ENCODE measurements at regions not wholly inside any gene's neighbourhood (a gene's known extent, or its start where the extent isn't known, plus 50 kb on each side); places are given as distances from the start of the nearest gene placed in this dataset.
A peak's percentile ranks its signal among the peaks of the same experiment; 100 is the strongest.

- TF ChIP-seq ZBTB33 (IDR thresholded peaks at IDR 0.05; ENCODE audit: borderline replicate concordance, low read depth): no peak
- TF ChIP-seq SIN3A (IDR thresholded peaks at IDR 0.05; ENCODE audit: borderline replicate concordance, low read depth, low read length): no peak
These were observed 79.8 kb upstream of the SMARCAD1 start (continued) for GRCh38 chr4:94127707-94128328.

DNA sequence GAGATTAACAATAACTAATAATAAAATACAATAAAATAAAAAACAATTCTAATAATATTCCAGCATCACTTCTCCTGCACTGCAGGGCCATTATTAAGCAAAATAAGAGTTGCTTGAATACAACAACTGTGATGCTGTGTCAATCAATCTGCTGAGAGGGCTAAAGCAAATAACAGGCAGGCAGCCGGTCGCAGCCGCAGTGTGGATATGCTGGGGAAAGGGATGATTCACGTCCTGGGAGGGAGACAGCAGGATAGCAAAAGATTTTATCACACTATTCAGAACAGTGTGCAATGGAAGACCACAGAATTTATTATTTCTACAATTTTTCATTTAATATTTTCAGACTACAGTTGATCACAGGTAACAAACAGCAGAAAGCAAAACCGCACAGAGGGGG lies 76.5 kb upstream of the SMARCAD1 start:
- no peak overlapping the region for H2AFZ ChIP-seq (ENCODE audit: low read depth)
- no peaks in the 10 kb centered on the region for H3K27me3 ChIP-seq (ENCODE audit: insufficient read depth)
- H3K36me3 ChIP-seq (replicated peaks in 1 of 2; ENCODE audit: control insufficient read depth in 1 of 2, insufficient read depth in 2 of 2, low read length in 1 of 2): no peaks in the 10 kb centered on the region
- no peak overlapping the region for H3K4me3 ChIP-seq (ENCODE audit: low read depth in 2 of 2, low read length in 1 of 2)
- H3K4me2 ChIP-seq: no peak overlapping the region
- no peak overlapping the region for H3K27ac ChIP-seq (ENCODE audit: low read depth in 2 of 2, low read length in 1 of 2)
- H3K9ac ChIP-seq: no peak overlapping the region
- no peaks in the 10 kb centered on the region for H3K9me2 ChIP-seq
- H4K20me1 ChIP-seq (ENCODE audit: insufficient read depth): no peaks in the 10 kb centered on the region
- ChIA-PET POLR2A (no interaction called here), CTCF (interaction anchor here (1.5 to 6.1 kb wide), 2 partner anchors 9 to 342 kb away, joined by 5 to 81 read pairs; no protein-coding TSS in a partner anchor)
- 35% methylated on average over 5 of the region's 5 CpGs for WGBS (ENCODE audit: low lambda C conversion rate)
- H3K4me1 ChIP-seq (ENCODE audit: control insufficient read depth in 1 of 2, insufficient read depth in 2 of 2, low read depth in 1 of 2, low read length in 1 of 2): no peaks in the 10 kb centered on the region
- TF ChIP-seq FOSL2 (IDR thresholded peaks at IDR 0.05; ENCODE audit: borderline replicate concordance, low read depth): no peak
- TF ChIP-seq, protein P1, sequence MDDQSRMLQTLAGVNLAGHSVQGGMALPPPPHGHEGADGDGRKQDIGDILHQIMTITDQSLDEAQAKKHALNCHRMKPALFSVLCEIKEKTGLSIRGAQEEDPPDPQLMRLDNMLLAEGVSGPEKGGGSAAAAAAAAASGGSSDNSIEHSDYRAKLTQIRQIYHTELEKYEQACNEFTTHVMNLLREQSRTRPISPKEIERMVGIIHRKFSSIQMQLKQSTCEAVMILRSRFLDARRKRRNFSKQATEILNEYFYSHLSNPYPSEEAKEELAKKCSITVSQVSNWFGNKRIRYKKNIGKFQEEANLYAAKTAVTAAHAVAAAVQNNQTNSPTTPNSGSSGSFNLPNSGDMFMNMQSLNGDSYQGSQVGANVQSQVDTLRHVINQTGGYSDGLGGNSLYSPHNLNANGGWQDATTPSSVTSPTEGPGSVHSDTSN (IDR thresholded peaks at IDR 0.05): peak; percentile 16; the same call in 1 of the 2 replicates
- no peaks in the 10 kb centered on the region for H3K9me3 ChIP-seq
- H3F3A ChIP-seq (replicated peaks; ENCODE audit: insufficient read depth): no peaks in the 10 kb centered on the region
- peak; percentile 2 for DNase-seq
- no peaks in the 10 kb centered on the region for H3K79me2 ChIP-seq (ENCODE audit: insufficient read depth)

DNA sequence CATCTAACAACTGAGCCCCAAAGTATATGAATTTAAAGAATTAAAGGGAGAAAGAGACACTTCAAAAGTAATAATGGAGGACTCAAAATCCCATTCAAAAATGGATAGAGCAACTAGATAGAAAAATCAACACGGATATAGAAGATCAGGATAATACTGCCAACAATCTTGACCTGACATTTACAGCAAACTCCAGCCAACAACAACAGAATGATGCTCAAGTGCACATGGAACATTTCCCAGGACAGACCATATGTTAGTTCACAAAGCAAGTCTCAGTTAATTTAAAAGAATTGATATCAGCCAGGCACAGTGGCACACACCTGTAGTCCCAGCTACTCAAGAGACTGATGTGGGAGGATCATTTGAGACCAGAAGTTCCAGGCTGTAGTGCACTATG lies 72.0 kb upstream of the SMARCAD1 start:
- Histone ChIP-seq H3K36me3 (replicated peaks in 1 of 2; ENCODE audit: control insufficient read depth in 1 of 2, insufficient read depth in 2 of 2, low read length in 1 of 2) (no peaks in the 10 kb centered on the region), H3K4me3 (ENCODE audit: low read depth in 2 of 2, low read length in 1 of 2) (no peak overlapping the region), H3K27me3 (ENCODE audit: insufficient read depth) (no peaks in the 10 kb centered on the region), H3K27ac (ENCODE audit: low read depth in 2 of 2, low read length in 1 of 2) (no peak overlapping the region), H4K20me1 (ENCODE audit: insufficient read depth) (no peaks in the 10 kb centered on the region), H3K9me3 (no peaks in the 10 kb centered on the region), H3F3A (replicated peaks; ENCODE audit: insufficient read depth) (no peaks in the 10 kb centered on the region), H3K4me1 (ENCODE audit: control insufficient read depth in 1 of 2, insufficient read depth in 2 of 2, low read depth in 1 of 2, low read length in 1 of 2) (no peaks in the 10 kb centered on the region), H3K9ac (no peak overlapping the region), H3K4me2 (no peak overlapping the region), H2AFZ (ENCODE audit: low read depth) (no peak overlapping the region), H3K79me2 (ENCODE audit: insufficient read depth) (no peaks in the 10 kb centered on the region), H3K9me2 (no peaks in the 10 kb centered on the region)
- ChIA-PET CTCF (interaction anchor here (3.5 kb wide), 1 partner anchor 9 kb away, joined by 17 read pairs; no protein-coding TSS in a partner anchor), POLR2A (no interaction called here)
- no peak for DNase-seq
- WGBS (ENCODE audit: low lambda C conversion rate): 22% methylated on average over 1 of the region's 1 CpG
- no peak for TF ChIP-seq CHD2 (IDR thresholded peaks at IDR 0.05; ENCODE audit: low read length, partially characterized antibody)
- no peak for TF ChIP-seq EP300 (IDR thresholded peaks at IDR 0.05; ENCODE audit: borderline replicate concordance in 1 of 2, low read depth in 1 of 2, low read length in 1 of 2)
- no peak for TF ChIP-seq FOXM1 (IDR thresholded peaks at IDR 0.05; ENCODE audit: low read depth)
- no peak for TF ChIP-seq SIN3A (IDR thresholded peaks at IDR 0.05; ENCODE audit: borderline replicate concordance, low read depth, low read length)
- no peak for TF ChIP-seq ZBTB33 (IDR thresholded peaks at IDR 0.05; ENCODE audit: borderline replicate concordance, low read depth)
- no peak for TF ChIP-seq ELF1 (IDR thresholded peaks at IDR 0.05)
- no peak for TF ChIP-seq RCOR1 (IDR thresholded peaks at IDR 0.05; ENCODE audit: low read length)
- TF ChIP-seq POLR2AphosphoS5 (IDR thresholded peaks at IDR 0.05; ENCODE audit: low read depth, low read length): no peak
- no peak for TF ChIP-seq FOSL2 (IDR thresholded peaks at IDR 0.05; ENCODE audit: borderline replicate concordance, low read depth)
- TF ChIP-seq EZH2phosphoT487 (IDR thresholded peaks at IDR 0.05; ENCODE audit: borderline replicate concordance, low read depth): no peak
- TF ChIP-seq MXI1 (IDR thresholded peaks at IDR 0.05; ENCODE audit: low read depth, low read length): no peak
- TF ChIP-seq, protein P1 (IDR thresholded peaks at IDR 0.05): no peak
- no peak for TF ChIP-seq RAD21 (IDR thresholded peaks at IDR 0.05; ENCODE audit: low read length)
- no peak for TF ChIP-seq USF1 (IDR thresholded peaks at IDR 0.05; ENCODE audit: borderline replicate concordance, low read depth)
- no peak for TF ChIP-seq GATA2 (CRISPR knock-in tag; IDR thresholded peaks at IDR 0.05)
- TF ChIP-seq RXRA (IDR thresholded peaks at IDR 0.05; ENCODE audit: borderline replicate concordance, low read depth): no peak
- no peak for TF ChIP-seq YY1 (IDR thresholded peaks at IDR 0.05; ENCODE audit: low read depth)
- no peak for TF ChIP-seq TCF12 (IDR thresholded peaks at IDR 0.05)

All from SK-N-SH (cell line).